HG03097 (cell line): ENCODE measurements at regions not wholly inside any gene's neighbourhood (a gene's known extent, or its start where the extent isn't known, plus 50 kb on each side); places are given as distances from the start of the nearest gene placed in this dataset.
"Not testable (repeated sequence)": the region's sequence is repeated elsewhere in the genome, so short reads cannot be mapped to it uniquely, and the experiment has no call there.

Experiments
- ATAC-seq: cut with Tn5 transposase; IDR thresholded peaks from one replicate; pipeline ENCODE4 v1.9.1; 2021; ENCODE audit not compliant: unreplicated experiment, low FRiP score

GRCh38 chr5:98231089-98231488 lies 542.4 kb upstream of the RGMB start:
- no peak for ATAC-seq

DNA sequence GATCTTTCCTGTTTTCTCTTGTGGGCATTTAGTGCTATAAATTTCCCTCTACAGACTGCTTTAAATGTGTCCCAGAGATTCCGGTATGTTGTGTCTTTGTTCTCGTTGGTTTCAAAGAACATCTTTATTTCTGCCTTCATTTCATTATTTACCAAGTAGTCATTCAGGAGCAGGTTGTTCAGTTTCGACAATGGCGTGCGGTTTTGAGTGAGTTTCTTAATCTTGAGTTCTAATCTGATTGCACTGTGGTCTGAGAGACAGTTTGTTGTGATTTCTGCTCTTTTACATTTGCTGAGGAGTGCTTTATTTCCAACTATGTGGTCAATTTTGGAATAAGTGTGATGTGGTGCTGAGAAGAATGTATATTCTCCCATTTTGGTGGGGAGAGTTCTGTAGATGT lies 535.7 kb upstream of the RGMB start:
- ATAC-seq, result not testable (repeated sequence)

DNA sequence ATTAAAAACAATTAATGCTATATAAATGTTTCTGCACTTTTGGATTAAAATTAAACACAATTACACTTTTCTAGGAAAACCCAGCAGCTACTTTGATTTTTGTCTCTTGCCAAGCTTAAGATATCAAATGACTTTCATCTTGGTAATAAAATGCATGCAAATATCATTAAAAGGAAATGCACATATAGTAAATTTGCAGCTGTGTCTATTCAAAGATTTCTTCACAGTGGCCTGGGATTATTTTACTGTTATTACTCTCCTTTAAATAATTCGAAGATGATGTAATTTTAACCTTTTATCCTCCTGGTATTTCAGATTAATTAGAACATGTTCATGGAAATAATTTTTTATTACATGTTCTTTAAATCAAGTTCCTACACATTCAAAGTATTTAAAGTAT lies 529.5 kb upstream of the RGMB start:
- no peak for ATAC-seq

GRCh38 chr5:98248949-98249348 lies 524.5 kb upstream of the RGMB start:
- no peak for ATAC-seq

DNA sequence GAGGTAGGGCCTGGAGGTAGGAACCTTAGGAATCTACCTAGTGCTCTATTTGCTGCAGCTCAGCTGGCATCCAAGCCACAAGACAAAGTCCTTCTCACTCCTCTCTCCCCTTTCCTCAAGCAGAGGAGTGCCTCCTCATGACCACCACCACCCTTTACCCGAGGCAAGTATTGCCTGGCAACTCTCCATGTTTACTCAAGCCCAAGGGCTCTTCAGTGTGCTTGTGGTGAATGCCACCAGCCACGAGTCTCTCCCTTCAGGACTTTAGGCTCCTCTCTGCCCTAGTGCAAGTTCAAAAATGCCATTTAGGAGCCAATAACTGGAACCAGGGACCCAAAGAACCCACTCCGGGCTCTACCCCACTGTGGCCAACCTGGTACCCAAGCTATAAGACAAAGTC lies 514.5 kb upstream of the RGMB start:
- ATAC-seq, result no peak

DNA sequence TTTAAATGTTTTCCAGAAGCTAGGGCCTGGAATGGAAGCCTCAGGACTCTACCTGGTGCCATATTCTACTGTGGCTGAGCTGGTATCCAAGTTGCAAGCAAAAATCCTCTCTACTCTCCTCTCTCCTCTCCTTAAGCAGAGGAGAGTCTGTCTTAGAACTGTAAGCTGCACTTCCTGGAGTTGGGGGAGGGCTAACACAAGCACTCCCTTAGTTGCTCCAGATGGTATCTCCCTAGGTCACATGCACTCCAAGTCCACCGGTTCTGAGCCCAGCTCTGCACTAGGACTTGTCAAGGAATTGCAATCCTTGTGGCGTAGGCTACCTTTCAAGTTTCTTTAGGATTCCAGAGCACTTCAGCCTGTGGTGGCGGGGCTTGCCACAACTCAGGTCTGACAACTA lies 513.9 kb upstream of the RGMB start:
- ATAC-seq, result no peak

DNA sequence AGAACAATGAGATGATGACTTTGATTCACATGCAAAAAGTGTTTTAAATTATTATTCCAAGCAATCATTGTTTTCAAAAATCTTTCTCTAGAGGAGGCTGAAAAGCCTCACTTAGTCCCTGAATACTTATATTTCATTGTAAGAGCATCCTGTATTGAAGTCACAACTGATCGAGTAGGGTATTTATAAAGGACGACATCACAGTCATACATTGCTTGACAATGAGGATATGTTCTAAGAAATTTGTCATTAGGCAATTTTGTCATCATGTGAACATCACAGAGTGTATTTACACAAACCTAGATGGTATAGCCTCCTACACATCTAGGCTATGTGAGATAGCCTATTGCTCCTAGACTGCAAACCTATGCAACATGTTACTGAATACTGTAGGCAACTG lies 510.4 kb upstream of the RGMB start:
- no peak for ATAC-seq

GRCh38 chr5:98268162-98268860 lies 505.2 kb upstream of the RGMB start:
- no peak for ATAC-seq

GRCh38 chr5:98275980-98276379 lies 497.5 kb upstream of the RGMB start:
- no peak for ATAC-seq

GRCh38 chr5:98282521-98282920 lies 490.9 kb upstream of the RGMB start:
- ATAC-seq, result no peak

DNA sequence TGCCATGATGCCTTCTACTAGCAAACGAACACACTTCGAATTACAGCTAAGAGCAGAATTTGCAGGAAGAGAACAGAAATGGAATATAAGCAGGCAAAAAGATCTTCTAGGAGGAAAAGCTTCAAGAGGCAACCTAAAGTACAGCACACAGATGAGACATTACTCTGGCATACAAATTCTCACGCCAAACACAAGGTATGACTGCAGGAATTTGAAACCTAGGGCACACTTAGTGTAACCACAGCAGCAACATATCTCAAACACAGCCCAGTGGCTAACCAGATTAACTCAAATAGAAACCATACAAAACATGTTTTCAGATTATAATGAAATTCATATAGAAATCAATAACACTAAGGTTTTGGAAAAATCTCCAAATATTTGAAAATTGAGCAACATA lies 481.0 kb upstream of the RGMB start:
- ATAC-seq, result no peak

DNA sequence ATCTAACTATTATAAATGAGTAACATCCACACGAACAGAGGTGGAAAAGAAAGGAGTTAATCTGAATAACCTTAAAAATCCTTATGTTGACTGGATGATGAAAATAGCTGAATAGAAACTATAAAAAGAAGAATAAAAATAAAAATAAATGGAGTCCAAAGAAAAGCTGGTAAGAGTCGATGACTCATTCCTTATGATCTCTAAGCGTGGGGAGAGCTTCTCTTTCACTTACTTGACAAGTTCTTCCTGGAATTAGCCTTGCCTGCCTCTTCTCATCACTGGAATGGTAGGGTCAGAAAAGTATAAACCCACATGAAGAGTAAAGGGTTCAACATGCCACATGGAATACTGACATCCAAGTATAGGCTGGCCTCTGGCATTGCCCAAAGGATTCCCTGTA lies 477.0 kb upstream of the RGMB start:
- no peak for ATAC-seq

DNA sequence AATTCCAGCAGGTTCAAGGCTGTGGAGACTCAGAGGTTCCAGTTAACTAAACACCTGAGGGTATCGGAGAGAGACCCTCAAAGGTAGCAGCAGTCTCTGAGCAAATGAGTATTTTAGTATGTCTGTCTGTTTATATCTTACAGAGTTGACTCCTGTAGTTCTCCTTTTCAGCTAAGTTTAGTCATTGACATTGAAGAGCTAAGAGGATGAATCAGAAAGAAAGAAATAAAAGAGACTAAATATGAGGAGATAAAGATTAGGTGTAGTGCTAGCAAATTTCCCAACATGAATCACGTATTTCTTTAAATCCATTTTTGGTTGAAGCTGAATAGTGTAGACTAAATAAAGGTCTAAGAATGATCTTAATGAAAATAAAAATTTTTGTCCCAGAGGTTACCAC lies 474.0 kb upstream of the RGMB start:
- ATAC-seq, result no peak

DNA sequence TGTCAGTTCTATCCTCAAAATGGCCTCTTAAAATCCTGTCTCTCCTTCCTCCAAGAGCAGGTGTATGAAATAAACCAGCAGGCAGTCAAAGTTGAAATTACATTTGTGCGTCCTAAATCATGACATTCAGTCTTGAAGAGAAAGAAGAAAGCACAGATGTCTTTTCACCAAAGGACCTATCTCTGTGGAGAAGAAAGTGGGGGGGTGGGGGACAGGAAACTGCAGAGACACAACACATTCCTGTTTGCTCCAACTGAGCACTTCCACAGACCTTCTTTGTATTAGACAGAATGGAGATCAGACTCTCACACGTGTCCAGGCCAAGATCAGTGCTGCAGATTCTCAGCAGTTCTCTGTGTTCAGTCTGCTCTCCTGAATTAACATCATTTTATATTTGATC lies 471.9 kb upstream of the RGMB start:
- ATAC-seq, result no peak

DNA sequence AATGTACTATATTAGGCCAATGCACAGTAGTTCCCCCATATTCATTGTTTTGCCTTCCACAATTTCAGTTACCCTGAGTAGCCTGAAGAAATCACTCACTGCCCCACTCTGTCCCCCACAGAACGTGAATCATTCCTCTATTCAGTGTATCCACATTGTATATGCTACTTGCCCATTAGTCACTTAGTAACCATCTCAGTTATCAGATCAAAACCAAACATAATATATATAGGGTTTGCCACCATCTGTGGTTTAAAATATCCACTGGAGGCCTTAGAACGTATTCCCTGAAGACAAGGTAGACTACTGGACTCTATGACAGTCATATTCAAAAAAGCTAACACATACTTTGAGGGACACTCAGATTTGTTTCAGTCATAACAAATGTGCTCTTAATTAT lies 465.7 kb upstream of the RGMB start:
- no peak for ATAC-seq

GRCh38 chr5:98308231-98308630 lies 465.2 kb upstream of the RGMB start:
- no peak for ATAC-seq

DNA sequence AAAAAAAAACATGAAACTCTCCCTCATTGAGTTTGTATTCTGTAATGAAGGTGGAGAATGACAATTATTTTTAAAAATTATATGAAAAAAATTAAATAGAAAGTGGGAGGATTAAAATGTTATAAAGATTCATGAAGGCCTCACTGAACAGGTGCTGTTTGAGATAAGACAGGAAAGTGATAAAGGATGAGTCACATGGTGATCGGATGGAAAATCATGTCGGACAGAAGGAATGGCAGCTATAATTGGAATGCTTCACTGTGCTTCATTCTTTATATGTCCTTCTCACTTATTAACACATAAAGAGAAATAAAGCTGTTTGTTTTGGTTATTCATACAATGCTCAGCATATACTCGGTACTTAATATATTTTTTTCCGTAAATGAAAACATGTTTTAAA lies 464.5 kb upstream of the RGMB start:
- ATAC-seq, result no peak

DNA sequence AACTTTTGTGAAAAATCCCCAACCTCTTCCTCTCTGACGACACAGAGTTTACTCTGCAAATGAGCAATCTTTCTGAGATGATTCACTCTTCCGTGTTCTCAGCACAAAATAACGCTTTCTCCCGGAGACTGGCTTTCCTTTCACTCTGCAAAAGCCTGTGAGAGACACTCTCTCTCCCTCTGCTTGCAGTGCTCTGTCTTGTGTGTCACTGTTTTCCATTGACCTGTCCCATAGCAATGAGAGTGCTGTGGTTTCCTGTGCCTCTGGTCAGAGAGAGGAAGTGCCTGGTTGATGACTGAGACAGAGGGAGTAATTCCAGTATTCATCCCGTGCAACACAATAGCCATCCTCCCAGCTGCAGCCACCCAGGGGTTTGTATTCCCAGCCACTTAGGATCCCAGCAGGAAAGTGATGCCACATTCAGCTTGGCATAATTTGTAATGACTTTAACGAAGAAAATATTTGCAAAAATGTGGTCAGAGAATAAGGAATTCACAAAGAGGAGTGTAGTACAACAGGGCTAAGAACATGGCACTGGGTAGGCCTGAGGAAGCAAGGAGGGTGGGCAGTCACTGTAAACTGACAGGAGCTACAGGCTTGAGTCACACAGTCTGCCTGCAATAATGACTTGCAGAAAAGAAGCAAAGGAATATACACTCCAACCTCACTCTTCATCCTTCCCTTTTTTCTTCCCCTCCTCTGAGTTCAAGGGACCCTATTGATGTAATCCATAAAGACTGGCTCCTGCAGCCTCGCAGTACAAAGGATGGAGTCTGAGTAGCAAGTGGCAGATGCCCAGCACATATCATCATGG lies 463.5 kb upstream of the RGMB start:
- peak; percentile 79 for ATAC-seq

GRCh38 chr5:98314292-98314691 lies 459.2 kb upstream of the RGMB start:
- no peak for ATAC-seq

DNA sequence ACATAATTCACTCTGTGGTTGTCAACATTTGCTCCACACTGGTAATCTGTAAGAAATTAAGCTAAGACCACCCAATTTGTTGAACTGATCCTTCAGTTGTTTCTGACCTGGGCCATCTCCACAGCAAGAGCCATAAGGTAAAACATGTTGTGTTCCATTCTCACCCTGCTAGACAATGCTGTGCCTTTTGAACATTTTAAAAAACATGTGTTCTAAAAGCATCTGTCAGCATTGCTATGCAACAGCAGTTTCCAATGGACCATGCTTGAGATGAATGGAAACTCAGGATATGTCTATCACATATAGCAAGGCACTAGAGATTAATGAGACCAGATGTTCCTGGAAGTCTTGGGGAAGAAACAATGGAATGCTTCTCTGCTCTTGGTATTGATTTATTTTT lies 455.1 kb upstream of the RGMB start:
- no peak for ATAC-seq

- ATAC-seq, result no peak
Observed at GRCh38 chr5:98319299-98320011, 454.0 kb upstream of the RGMB start.

GRCh38 chr5:98320343-98320742 lies 453.1 kb upstream of the RGMB start:
- ATAC-seq, result no peak
